Rectal smooth muscle tissue (tissue), 1 donor: ENCODE measurements at regions not wholly inside any gene's neighbourhood (a gene's known extent, or its start where the extent isn't known, plus 50 kb on each side); places are given as distances from the start of the nearest gene placed in this dataset.

Experiments
- H3K27ac ChIP-seq: one replicate; pipeline ENCODE4 v1.7.0; 2013; ENCODE audit warnings: low read depth, low read length, inconsistent platforms
- H3K27me3 ChIP-seq: one replicate; pipeline ENCODE4 v1.7.0; 2013; ENCODE audit warnings: low read length; ENCODE audit not compliant: control insufficient read depth, insufficient read depth
- H3K36me3 ChIP-seq: one replicate; pipeline ENCODE4 v1.7.0; 2013; ENCODE audit warnings: low read length; ENCODE audit not compliant: control insufficient read depth, insufficient read depth
- H3K4me1 ChIP-seq: one replicate; pipeline ENCODE4 v1.7.0; 2013; ENCODE audit warnings: low read length; ENCODE audit not compliant: control insufficient read depth, insufficient read depth
- H3K4me3 ChIP-seq: one replicate; pipeline ENCODE4 v1.7.0; 2013; ENCODE audit warnings: low read length
- H3K9ac ChIP-seq: one replicate; pipeline ENCODE4 v1.7.0; 2013; ENCODE audit warnings: low read length

DNA sequence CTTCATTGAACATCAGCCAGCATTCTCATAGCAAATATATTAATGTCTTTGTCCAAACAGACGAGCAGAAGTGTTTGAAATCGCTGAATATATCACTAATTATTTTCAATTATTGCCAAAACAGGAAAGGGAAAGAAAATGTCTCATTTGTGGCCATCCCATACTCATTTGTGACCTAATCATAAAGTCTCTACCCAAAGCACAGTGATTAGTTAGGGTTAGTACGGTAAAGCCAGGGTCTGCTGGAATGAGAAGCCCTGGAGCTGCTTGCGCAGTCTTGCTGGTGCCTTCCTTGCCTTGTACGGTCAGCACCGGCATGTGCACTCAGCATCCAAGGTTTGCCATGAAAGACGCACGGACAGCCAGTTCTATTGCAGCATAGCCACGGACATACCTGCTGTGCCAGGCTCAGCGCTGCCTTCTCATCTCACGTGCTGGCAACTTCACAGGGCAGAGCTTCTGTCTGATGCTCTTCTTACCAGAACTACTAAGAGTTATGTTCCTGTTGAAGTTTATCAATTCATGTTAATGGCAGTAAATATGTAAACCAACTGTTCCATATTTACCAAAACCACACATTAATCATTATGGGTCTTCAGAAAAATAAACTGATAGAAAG is 74.7 kb upstream of the POU2AF2 start:
- Histone ChIP-seq H3K9ac (no peak overlapping the region), H3K27ac (no peak overlapping the region), H3K27me3 (no peaks in the 10 kb centered on the region), H3K4me3 (no peak overlapping the region), H3K4me1 (no peaks in the 10 kb centered on the region), H3K36me3 (no peaks in the 10 kb centered on the region)

DNA sequence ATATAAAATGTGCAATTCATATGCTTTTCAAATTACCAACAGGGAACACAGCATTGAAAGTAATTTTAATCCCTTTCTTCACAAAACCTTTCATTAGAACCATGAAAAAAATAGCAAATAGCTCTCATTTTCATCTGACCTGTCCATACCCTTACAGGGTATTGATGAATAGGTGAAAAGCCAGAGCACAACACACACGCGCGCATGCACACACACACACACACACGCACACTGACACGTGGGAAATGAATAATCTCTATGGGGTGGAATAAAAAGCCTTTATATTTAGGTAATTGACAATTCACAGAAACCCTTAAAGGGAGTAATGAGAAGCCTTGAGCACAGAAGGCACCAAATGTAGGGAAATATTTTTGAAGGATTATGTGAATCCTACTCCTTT is 76.2 kb upstream of the POU2AF2 start:
- H3K9ac ChIP-seq: no peak overlapping the region
- no peak overlapping the region for H3K27ac ChIP-seq
- H3K36me3 ChIP-seq: no peaks in the 10 kb centered on the region
- no peak overlapping the region for H3K4me3 ChIP-seq
- no peaks in the 10 kb centered on the region for H3K4me1 ChIP-seq
- H3K27me3 ChIP-seq: no peaks in the 10 kb centered on the region

DNA sequence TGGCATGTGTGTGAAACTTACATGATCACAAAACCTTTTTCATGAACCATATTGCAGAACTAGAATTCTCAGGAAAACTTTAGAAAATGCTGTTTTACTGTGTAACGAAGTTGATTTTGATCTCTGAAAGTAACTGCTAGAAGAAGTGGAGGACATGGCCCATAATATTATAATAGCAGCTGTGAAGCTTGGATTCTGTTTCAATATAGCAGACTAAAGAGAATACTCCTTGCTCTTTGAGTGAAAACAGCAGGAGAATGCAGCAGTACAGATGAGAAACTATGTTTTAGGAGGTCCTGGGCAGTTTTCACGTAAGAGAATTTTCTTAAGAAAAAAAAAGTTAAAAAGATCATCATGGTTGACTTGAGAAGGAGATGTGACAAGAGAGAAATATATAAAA is 76.7 kb upstream of the POU2AF2 start:
- H3K4me1 ChIP-seq: no peaks in the 10 kb centered on the region
- H3K27ac ChIP-seq: no peak overlapping the region
- H3K4me3 ChIP-seq: no peak overlapping the region
- no peak overlapping the region for H3K9ac ChIP-seq
- H3K36me3 ChIP-seq: no peaks in the 10 kb centered on the region
- no peaks in the 10 kb centered on the region for H3K27me3 ChIP-seq

DNA sequence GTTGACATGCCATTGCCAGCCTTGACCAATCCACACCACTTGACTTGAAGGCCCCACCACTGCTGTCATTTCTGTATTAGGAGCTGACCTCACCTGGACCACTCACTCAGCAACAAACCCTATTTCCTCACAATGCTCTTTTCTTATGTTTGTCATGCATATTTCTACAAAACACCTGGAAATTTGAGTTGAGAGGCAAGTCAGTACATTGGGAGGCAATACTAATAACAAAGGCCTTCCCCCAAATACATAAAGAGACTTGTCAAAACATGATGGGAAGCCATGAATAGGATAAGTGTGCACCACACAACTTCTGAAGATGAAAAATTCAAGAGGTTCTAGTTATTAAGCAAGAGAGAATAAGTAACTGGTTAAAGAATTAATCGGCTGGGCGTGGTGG is 77.9 kb upstream of the POU2AF2 start:
- Histone ChIP-seq H3K4me1 (no peaks in the 10 kb centered on the region), H3K9ac (no peak overlapping the region), H3K36me3 (no peaks in the 10 kb centered on the region), H3K27ac (no peak overlapping the region), H3K27me3 (no peaks in the 10 kb centered on the region), H3K4me3 (no peak overlapping the region)

DNA sequence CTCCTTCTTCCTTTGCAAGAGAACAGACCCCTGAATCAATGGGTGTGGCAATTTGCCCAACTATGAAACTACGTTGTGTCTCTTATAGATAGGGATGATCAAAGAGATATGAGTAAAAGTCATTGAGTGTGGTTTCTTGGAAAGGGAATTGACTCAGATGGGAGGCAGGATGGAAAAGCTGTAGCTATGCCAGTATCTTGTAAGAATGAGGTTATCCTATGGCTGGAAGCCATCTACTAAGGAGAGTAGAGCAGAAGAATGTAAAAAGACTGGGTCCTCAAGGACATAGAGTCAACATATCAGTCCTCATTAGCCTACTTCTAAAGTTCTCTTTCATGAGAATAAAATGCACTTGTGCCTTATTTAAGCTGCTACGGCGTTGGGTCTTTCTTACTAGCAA is 78.9 kb upstream of the POU2AF2 start:
- no peak overlapping the region for H3K4me3 ChIP-seq
- H3K27me3 ChIP-seq: no peaks in the 10 kb centered on the region
- H3K4me1 ChIP-seq: no peaks in the 10 kb centered on the region
- no peak overlapping the region for H3K27ac ChIP-seq
- no peak overlapping the region for H3K9ac ChIP-seq
- H3K36me3 ChIP-seq: no peaks in the 10 kb centered on the region

DNA sequence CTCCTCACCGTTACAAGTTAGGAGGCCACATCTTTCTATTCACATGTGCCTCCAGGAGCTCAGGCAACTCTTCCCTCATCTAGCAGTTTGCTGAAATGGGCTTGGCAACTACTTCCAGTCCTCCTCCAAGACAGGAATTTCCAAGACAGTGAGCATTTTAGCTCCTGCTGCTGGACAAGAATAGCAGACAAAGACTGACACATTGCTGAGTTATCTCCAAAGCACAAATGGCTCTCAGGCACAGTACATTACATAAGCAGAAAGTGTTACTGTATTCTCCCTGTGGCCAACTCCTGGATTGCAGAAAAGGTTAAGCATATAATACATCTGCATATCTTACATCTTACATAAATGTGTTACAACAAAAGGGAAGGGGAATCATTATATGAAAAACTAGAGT is 83.2 kb upstream of the POU2AF2 start:
- H3K9ac ChIP-seq: no peak overlapping the region
- H3K27me3 ChIP-seq: no peaks in the 10 kb centered on the region
- H3K4me1 ChIP-seq: no peaks in the 10 kb centered on the region
- H3K36me3 ChIP-seq: no peaks in the 10 kb centered on the region
- no peak overlapping the region for H3K4me3 ChIP-seq
- H3K27ac ChIP-seq: no peak overlapping the region

DNA sequence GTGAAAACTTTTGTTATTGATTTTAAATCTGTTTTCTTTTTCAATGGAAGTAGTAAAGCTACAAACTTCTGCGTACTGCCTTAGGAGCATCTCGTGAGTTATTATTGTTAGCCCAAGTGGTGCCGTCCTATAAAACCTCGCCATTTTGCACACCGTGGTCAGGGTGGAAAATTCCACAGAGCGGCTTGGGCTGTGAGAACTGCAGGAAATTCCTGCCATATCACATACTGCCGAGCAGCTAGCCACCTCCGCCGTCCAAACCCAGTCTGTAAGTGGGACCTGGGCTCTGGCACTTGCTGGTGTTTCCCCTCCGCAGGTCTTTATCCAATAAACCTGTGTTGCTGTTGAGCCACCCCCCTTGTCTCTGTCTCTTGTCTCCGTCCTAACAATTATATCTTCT is 88.0 kb upstream of the POU2AF2 start:
- no peak overlapping the region for H3K4me3 ChIP-seq
- no peak overlapping the region for H3K9ac ChIP-seq
- no peaks in the 10 kb centered on the region for H3K4me1 ChIP-seq
- no peaks in the 10 kb centered on the region for H3K27me3 ChIP-seq
- no peak overlapping the region for H3K27ac ChIP-seq
- H3K36me3 ChIP-seq: no peaks in the 10 kb centered on the region

DNA sequence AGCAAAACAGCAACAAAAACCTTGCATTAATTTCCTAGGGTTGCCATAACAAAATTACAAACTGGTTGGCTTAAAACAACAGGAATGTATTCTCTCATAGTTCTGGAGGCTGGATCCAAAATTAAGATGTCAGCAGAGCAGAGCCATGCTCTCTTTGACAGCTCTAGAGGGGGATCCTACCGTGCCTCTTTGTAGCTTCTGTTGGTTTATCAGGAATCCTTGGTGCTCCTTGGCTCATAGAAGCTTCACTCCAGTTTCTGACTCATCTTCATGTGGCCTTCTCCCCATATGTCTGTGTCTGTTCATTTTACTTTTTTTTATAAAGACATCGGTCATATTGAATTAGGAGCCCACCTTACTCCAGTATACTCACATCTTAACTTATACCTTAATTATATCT is 90.5 kb upstream of the POU2AF2 start:
- Histone ChIP-seq H3K4me3 (no peak overlapping the region), H3K4me1 (no peaks in the 10 kb centered on the region), H3K27ac (no peak overlapping the region), H3K9ac (no peak overlapping the region), H3K36me3 (no peaks in the 10 kb centered on the region), H3K27me3 (no peaks in the 10 kb centered on the region)

DNA sequence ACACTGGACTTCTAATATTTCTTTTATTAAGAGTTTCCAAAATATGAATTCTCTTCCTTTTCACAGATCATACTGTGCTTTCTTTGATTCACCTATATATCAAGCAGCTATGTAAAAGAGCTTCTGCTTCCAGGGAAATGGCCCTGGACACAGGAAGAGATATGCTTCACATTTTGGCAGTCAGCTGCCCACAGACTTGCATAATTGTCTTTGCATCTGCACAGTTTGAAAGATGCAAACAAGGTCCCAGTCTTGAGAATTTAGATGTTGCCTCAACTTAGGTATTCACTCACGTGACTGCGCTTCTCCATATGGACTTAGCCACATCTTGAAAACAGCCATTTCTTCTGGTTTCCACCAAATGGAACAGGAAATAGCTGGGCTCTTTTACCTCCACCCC is 92.3 kb upstream of the POU2AF2 start:
- no peaks in the 10 kb centered on the region for H3K27me3 ChIP-seq
- no peak overlapping the region for H3K9ac ChIP-seq
- H3K4me3 ChIP-seq: no peak overlapping the region
- no peaks in the 10 kb centered on the region for H3K4me1 ChIP-seq
- H3K36me3 ChIP-seq: no peaks in the 10 kb centered on the region
- no peak overlapping the region for H3K27ac ChIP-seq

DNA sequence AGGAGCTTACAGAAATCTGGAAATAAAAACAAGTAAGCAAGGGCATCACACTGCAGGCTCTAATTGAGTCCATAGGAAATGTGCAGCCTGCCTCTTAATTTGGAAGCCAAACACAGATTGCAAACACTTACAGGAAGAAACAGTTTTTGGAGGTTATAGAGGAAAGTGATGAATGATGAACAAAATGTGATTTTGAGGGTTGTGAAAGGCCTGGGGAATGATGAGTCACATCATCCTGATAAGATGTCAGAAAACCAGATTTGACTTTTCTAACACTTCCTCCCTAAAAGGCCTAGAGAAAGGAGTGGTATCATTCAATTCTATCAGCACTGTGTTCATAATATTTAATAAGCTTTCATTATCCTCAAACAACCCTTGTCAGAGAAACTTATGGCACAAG is 96.6 kb upstream of the POU2AF2 start:
- no peak overlapping the region for H3K4me3 ChIP-seq
- H3K9ac ChIP-seq: no peak overlapping the region
- H3K27ac ChIP-seq: no peak overlapping the region
- H3K4me1 ChIP-seq: no peaks in the 10 kb centered on the region
- no peaks in the 10 kb centered on the region for H3K27me3 ChIP-seq
- H3K36me3 ChIP-seq: no peaks in the 10 kb centered on the region

DNA sequence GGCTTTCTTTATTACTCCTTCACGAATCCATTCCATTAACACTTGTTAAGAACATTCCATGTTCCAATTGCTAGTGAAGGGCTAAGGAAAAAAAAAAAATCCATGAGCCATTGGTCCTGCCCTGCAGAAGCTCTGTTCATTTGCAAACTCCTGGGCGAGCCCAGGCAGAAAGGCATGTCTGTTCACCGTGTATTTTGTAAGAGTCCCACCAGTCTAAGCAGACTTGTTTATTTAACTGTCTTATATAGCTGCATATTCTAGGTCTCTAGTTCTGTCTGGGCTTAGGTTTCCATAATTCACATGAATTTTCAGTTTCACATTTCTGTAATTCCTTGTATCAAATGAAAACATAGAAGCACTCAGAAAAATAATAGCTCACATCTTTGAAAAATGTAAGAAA is 97.4 kb upstream of the POU2AF2 start:
- H3K27me3 ChIP-seq: no peaks in the 10 kb centered on the region
- no peak overlapping the region for H3K9ac ChIP-seq
- H3K4me1 ChIP-seq: no peaks in the 10 kb centered on the region
- no peak overlapping the region for H3K4me3 ChIP-seq
- H3K36me3 ChIP-seq: no peaks in the 10 kb centered on the region
- H3K27ac ChIP-seq: no peak overlapping the region

DNA sequence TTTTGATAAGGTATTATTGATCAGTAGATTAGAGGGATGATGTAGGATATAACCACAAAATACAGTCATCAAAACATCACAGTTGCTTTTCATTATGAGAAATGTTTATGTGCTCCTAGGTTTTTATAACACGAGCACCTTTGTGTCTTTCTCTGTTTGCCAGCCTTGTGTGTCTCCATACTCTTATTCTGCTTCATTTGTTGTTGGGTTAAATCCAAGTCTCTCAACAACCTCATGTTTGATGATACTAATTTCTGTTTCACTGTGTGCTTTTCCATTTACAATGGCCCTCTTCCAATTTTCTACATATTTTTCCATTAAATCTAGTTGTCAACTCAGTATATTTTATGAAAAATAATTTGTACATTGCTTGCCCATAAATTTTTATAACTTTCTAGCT is 107.7 kb upstream of the POU2AF2 start:
- Histone ChIP-seq H3K4me1 (no peaks in the 10 kb centered on the region), H3K27ac (no peak overlapping the region)

DNA sequence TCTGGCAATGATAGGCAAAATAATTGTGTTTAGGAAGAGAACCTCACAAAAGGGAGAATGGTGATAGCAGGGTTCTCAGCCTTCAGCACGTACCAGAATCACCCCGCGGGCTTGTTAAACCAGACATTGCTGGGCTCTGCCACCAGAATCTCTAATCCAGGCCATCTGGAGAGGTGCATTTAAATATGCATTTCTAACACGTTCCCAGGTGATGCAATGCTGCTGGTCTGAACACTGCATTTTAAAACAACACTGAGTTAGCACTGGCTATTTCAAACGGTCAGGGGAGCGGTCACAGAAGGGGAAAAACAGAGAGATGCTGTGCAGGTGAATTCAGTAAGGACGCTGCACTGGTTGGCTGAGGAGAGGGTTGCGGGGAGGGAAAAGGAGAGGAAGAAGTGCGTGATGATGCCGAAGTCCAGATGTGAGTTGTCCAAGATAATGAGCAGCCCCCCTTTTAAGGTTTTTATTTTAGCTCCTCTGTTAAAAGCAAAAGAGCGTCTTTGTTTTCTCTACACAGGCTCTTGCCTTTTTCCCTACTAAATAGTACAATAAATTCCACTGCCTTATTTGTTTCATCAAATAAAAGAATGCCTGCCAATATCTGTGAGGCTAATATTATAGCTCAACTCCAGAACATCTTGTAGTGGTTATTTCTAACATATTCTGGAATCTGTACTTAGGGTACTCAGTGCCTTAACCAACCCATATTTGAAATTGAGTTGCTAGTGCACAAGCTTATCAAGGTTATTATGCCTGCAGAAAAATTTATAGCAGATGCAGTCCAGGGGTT is 109.6 kb upstream of the POU2AF2 start:
- no peaks in the 10 kb centered on the region for H3K4me1 ChIP-seq
- no peak overlapping the region for H3K9ac ChIP-seq
- H3K27ac ChIP-seq: no peak overlapping the region
- no peaks in the 10 kb centered on the region for H3K27me3 ChIP-seq
- H3K36me3 ChIP-seq: no peaks in the 10 kb centered on the region
- no peak overlapping the region for H3K4me3 ChIP-seq

More for the DNA sequence above, 107.7 kb upstream of the POU2AF2 start:
- H3K4me3 ChIP-seq: no peak overlapping the region
- H3K27me3 ChIP-seq: no peaks in the 10 kb centered on the region
- no peaks in the 10 kb centered on the region for H3K36me3 ChIP-seq
- no peak overlapping the region for H3K9ac ChIP-seq
